Adrenal gland (tissue), 5 donors: ENCODE measurements at regions not wholly inside any gene's neighbourhood (a gene's known extent, or its start where the extent isn't known, plus 50 kb on each side); places are given as distances from the start of the nearest gene placed in this dataset.

Source experiments
- CTCF ChIP-seq, 6 experiments: fragments of 450-650 bp in 4 of 6; fragments of 200-600 bp in 2 of 6; sonication (generic) in 1 of 6; IDR thresholded peaks; 1 replicate in 5 of 6; 2 replicates in 1 of 6; pipeline versions ENCODE4 v1.5.1 to v1.8.0; 2016 to 2021; ENCODE audit warnings: antibody characterized with exemption in 6 of 6, mild to moderate bottlenecking in 2 of 6, moderate library complexity in 1 of 6
- POLR2A ChIP-seq, 2 donors: fragments of 450-650 bp; IDR thresholded peaks; one replicate each; pipeline ENCODE4 v1.6.1; 2017; ENCODE audit warnings: antibody characterized with exemption in 2 of 2, mild to moderate bottlenecking in 2 of 2, moderate library complexity in 1 of 2
- donor health status: DM: no; HTN: no; CAD: no.

DNA sequence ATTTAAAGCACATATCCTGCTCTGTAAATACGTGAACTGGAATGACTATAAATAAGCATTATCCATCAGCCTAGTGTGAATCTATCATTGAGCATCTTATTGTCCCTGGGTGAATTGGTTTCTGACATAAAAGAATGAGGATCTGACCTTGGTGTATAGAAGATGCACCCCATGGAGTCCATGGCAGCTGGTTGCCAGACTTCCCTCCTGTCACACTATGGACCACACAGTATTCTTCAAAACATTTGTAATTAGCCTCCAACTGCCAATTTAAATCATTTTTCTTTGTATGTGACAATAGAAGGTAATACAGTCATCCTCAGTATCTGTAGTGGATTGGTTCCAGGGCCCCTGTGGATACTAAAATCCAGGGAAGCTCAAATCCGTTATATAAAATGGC lies 238.1 kb upstream of the ZWINT start:
- TF ChIP-seq CTCF (IDR thresholded peaks at IDR 0.05), result no peak
- TF ChIP-seq POLR2A (IDR thresholded peaks at IDR 0.05), result no peak
